WTC11 (cell line): ENCODE measurements at regions not wholly inside any gene's neighbourhood (a gene's known extent, or its start where the extent isn't known, plus 50 kb on each side); places are given as distances from the start of the nearest gene placed in this dataset.

Source experiments
- ATF1 ChIP-seq: sonication (generic); formaldehyde crosslinking; IDR thresholded peaks from 2 replicates; pipeline ENCODE4 v1.8.1; 2023; ENCODE audit warnings: mild to moderate bottlenecking, moderate library complexity, missing genetic modification reagents
- NR3C1 ChIP-seq: sonication (generic); formaldehyde crosslinking; conservative IDR thresholded peaks from 2 replicates; pipeline ENCODE4 v1.8.1; 2023; ENCODE audit warnings: low read depth, mild to moderate bottlenecking, missing genetic modification reagents
- ZNF232 ChIP-seq: sonication (generic); formaldehyde crosslinking; IDR thresholded peaks from 2 replicates; pipeline ENCODE4 v1.8.0; 2022; ENCODE audit warnings: mild to moderate bottlenecking, missing genetic modification reagents
- TF ChIP-seq, protein P1 (sequence below): fragments of 200-600 bp; IDR thresholded peaks from 2 replicates; pipeline ENCODE4 v1.8.0; 2022; ENCODE audit warnings: antibody characterized with exemption
- TF ChIP-seq, protein P2 (sequence below): sonication (generic); formaldehyde crosslinking; IDR thresholded peaks from 2 replicates; pipeline ENCODE4 v1.8.1; 2022; ENCODE audit warnings: low read depth, missing genetic modification reagents, borderline replicate concordance
- TF ChIP-seq, protein P3 (sequence below): sonication (generic); formaldehyde crosslinking; IDR thresholded peaks from 2 replicates; pipeline ENCODE4 v1.8.1; 2023; ENCODE audit warnings: mild to moderate bottlenecking, missing genetic modification reagents, borderline replicate concordance
- TF ChIP-seq, protein P4 (sequence below): sonication (generic); formaldehyde crosslinking; IDR thresholded peaks from 2 replicates; pipeline ENCODE4 v1.8.0; 2022; ENCODE audit warnings: mild to moderate bottlenecking, missing genetic modification reagents
- TF ChIP-seq, protein P5 (sequence below): sonication (generic); formaldehyde crosslinking; IDR thresholded peaks from 2 replicates; pipeline ENCODE4 v1.8.1; 2022; ENCODE audit warnings: low read depth, mild to moderate bottlenecking, moderate library complexity, missing genetic modification reagents, borderline replicate concordance

DNA sequence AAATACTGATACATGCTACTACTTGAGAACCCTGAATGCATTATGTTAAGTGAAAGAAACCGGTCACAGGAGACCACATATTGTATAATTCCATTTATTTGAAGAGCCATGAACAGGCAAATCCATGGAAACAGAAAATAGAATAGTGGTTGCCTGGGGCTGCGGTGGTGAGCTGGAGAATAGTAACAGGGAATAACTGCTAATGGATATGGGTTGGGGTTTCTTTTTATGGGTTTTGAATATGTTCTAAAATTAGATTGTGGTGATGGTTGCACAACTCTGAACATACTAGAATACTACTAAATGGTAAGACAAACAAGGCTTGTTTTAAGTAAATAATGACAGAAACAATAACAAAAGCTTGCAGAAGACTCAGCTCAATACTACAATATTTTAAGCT lies 293.0 kb downstream of the BTG1 start:
- TF ChIP-seq, protein P1, sequence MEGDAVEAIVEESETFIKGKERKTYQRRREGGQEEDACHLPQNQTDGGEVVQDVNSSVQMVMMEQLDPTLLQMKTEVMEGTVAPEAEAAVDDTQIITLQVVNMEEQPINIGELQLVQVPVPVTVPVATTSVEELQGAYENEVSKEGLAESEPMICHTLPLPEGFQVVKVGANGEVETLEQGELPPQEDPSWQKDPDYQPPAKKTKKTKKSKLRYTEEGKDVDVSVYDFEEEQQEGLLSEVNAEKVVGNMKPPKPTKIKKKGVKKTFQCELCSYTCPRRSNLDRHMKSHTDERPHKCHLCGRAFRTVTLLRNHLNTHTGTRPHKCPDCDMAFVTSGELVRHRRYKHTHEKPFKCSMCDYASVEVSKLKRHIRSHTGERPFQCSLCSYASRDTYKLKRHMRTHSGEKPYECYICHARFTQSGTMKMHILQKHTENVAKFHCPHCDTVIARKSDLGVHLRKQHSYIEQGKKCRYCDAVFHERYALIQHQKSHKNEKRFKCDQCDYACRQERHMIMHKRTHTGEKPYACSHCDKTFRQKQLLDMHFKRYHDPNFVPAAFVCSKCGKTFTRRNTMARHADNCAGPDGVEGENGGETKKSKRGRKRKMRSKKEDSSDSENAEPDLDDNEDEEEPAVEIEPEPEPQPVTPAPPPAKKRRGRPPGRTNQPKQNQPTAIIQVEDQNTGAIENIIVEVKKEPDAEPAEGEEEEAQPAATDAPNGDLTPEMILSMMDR = no peak
- no peak for TF ChIP-seq NR3C1
- TF ChIP-seq, protein P2, sequence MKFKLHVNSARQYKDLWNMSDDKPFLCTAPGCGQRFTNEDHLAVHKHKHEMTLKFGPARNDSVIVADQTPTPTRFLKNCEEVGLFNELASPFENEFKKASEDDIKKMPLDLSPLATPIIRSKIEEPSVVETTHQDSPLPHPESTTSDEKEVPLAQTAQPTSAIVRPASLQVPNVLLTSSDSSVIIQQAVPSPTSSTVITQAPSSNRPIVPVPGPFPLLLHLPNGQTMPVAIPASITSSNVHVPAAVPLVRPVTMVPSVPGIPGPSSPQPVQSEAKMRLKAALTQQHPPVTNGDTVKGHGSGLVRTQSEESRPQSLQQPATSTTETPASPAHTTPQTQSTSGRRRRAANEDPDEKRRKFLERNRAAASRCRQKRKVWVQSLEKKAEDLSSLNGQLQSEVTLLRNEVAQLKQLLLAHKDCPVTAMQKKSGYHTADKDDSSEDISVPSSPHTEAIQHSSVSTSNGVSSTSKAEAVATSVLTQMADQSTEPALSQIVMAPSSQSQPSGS = no peak
- TF ChIP-seq, protein P3, sequence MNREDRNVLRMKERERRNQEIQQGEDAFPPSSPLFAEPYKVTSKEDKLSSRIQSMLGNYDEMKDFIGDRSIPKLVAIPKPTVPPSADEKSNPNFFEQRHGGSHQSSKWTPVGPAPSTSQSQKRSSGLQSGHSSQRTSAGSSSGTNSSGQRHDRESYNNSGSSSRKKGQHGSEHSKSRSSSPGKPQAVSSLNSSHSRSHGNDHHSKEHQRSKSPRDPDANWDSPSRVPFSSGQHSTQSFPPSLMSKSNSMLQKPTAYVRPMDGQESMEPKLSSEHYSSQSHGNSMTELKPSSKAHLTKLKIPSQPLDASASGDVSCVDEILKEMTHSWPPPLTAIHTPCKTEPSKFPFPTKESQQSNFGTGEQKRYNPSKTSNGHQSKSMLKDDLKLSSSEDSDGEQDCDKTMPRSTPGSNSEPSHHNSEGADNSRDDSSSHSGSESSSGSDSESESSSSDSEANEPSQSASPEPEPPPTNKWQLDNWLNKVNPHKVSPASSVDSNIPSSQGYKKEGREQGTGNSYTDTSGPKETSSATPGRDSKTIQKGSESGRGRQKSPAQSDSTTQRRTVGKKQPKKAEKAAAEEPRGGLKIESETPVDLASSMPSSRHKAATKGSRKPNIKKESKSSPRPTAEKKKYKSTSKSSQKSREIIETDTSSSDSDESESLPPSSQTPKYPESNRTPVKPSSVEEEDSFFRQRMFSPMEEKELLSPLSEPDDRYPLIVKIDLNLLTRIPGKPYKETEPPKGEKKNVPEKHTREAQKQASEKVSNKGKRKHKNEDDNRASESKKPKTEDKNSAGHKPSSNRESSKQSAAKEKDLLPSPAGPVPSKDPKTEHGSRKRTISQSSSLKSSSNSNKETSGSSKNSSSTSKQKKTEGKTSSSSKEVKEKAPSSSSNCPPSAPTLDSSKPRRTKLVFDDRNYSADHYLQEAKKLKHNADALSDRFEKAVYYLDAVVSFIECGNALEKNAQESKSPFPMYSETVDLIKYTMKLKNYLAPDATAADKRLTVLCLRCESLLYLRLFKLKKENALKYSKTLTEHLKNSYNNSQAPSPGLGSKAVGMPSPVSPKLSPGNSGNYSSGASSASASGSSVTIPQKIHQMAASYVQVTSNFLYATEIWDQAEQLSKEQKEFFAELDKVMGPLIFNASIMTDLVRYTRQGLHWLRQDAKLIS (CRISPR knock-in tag) = no peak
- no peak for TF ChIP-seq ZNF232 (CRISPR knock-in tag)
- TF ChIP-seq, protein P4, sequence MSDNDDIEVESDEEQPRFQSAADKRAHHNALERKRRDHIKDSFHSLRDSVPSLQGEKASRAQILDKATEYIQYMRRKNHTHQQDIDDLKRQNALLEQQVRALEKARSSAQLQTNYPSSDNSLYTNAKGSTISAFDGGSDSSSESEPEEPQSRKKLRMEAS = no peak
- TF ChIP-seq, protein P5, sequence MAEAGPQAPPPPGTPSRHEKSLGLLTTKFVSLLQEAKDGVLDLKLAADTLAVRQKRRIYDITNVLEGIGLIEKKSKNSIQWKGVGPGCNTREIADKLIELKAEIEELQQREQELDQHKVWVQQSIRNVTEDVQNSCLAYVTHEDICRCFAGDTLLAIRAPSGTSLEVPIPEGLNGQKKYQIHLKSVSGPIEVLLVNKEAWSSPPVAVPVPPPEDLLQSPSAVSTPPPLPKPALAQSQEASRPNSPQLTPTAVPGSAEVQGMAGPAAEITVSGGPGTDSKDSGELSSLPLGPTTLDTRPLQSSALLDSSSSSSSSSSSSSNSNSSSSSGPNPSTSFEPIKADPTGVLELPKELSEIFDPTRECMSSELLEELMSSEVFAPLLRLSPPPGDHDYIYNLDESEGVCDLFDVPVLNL (CRISPR knock-in tag) = no peak
- no peak for TF ChIP-seq ATF1 (CRISPR knock-in tag)
